ENCODE measurements at regions not wholly inside any gene's neighbourhood (a gene's known extent, or its start where the extent isn't known, plus 50 kb on each side); places are given as distances from the start of the nearest gene placed in this dataset.

DNA sequence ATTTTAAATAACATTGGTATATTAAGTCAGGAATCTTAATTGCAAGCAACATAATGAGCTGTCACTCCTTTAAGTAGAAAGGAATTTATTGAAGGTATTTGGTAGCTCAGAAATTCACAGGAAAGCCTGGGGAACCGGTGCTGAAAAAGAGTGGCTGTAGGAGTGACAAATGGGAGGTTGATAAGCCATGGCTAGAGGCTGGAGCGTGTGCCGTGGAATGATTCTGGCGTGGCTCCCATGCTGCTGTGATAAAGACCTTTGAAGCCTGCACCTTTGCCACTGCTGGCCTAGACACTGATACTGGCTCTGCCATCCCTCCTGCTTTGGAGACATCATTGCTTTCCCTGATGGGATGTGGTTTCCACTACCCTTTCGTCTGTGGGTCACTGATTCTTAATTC, 65.7 kb upstream of the ATG10 start:
- TF ChIP-seq, protein P1, sequence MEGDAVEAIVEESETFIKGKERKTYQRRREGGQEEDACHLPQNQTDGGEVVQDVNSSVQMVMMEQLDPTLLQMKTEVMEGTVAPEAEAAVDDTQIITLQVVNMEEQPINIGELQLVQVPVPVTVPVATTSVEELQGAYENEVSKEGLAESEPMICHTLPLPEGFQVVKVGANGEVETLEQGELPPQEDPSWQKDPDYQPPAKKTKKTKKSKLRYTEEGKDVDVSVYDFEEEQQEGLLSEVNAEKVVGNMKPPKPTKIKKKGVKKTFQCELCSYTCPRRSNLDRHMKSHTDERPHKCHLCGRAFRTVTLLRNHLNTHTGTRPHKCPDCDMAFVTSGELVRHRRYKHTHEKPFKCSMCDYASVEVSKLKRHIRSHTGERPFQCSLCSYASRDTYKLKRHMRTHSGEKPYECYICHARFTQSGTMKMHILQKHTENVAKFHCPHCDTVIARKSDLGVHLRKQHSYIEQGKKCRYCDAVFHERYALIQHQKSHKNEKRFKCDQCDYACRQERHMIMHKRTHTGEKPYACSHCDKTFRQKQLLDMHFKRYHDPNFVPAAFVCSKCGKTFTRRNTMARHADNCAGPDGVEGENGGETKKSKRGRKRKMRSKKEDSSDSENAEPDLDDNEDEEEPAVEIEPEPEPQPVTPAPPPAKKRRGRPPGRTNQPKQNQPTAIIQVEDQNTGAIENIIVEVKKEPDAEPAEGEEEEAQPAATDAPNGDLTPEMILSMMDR (IDR thresholded peaks at IDR 0.05; ENCODE audit: low read depth, low read length, missing control alignments) = no peak
- in situ Hi-C loops (cut with HindIII; ENCODE audit: low pct_ligation_motif_present, low sequenced_read_pairs) = no loop called here
- no peak for DNase-seq
- no peaks in the 10 kb centered on the region for H3K27me3 ChIP-seq (replicated peaks)
- H3K4me3 ChIP-seq (ENCODE audit: low read depth, low read length) = no peak overlapping the region
- H3K36me3 ChIP-seq (replicated peaks) = no peaks in the 10 kb centered on the region
- no peak overlapping the region for H3K27ac ChIP-seq

DNA sequence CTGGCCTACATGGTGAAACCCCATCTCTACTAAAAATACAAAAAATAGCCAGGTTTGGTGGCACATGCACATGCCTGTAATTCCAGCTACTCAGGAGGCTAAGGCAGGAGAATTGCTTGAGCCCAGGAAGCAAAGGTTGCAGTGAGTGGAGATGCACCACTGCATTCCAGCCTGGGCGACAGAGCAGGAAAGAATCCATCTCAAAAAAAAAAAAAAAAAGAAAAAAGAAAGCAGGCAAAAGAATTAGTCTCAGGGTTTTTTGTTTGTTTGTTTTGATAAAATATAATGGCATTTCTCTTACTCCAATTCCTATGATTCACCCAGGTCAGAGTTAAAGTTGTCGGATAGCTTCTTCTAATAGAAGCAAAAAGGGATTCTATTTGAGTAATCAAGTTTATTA, 67.0 kb upstream of the ATG10 start:
- TF ChIP-seq, protein P1 (IDR thresholded peaks at IDR 0.05; ENCODE audit: low read depth, low read length, missing control alignments) = no peak
- in situ Hi-C loops (cut with HindIII; ENCODE audit: low pct_ligation_motif_present, low sequenced_read_pairs) = no loop called here
- no peak overlapping the region for H3K27ac ChIP-seq
- no peaks in the 10 kb centered on the region for H3K36me3 ChIP-seq (replicated peaks)
- no peak overlapping the region for H3K4me3 ChIP-seq (ENCODE audit: low read depth, low read length)
- DNase-seq = no peak
- no peaks in the 10 kb centered on the region for H3K27me3 ChIP-seq (replicated peaks)

DNA sequence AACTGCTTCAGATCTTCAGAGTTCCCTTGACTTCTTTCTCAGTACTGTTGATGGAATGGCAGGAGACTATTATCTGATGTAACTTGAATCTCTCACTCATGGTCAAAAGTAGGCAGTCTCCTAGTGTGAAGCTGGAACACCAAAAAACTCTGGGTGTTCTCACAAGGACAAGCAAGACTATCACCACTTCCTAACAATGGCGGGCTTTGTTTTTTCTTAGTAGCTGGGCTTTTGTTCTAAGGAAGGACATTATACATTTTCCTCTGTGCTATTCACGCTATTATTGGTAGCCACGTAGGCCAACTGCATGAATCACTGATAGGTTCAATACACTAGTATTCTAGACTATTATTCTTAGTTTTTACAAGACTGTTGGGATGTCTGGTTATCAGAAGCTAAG, 67.7 kb upstream of the ATG10 start:
- Histone ChIP-seq H3K36me3 (replicated peaks) (no peaks in the 10 kb centered on the region), H3K4me3 (ENCODE audit: low read depth, low read length) (no peak overlapping the region), H3K27me3 (replicated peaks) (no peaks in the 10 kb centered on the region), H3K27ac (no peak overlapping the region)
- TF ChIP-seq, protein P1 (IDR thresholded peaks at IDR 0.05; ENCODE audit: low read depth, low read length, missing control alignments) = no peak
- DNase-seq = no peak
- in situ Hi-C loops (cut with HindIII; ENCODE audit: low pct_ligation_motif_present, low sequenced_read_pairs) = no loop called here

DNA sequence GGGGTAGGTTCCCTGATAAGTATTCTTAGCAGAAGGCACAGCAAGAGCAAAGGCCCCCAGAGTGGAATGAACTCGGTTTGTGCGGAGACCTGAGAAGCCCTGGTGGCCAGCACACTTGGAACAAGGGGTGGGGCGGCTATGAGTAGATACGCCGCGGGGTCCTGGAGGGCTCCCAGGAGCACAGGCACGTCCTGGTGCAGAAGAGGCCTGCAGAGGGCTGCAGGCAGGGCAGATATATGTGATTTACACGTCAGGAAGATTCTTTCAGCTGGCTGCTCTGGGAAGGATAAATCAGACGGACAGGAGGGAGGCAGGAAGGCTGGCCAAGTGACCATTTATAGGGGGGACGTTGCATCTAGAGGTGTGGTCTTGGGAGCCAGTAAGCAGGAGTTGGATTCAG, 70.2 kb upstream of the ATG10 start:
- TF ChIP-seq, protein P1 (IDR thresholded peaks at IDR 0.05; ENCODE audit: low read depth, low read length, missing control alignments) = no peak
- in situ Hi-C loops (cut with HindIII; ENCODE audit: low pct_ligation_motif_present, low sequenced_read_pairs) = no loop called here

DNA sequence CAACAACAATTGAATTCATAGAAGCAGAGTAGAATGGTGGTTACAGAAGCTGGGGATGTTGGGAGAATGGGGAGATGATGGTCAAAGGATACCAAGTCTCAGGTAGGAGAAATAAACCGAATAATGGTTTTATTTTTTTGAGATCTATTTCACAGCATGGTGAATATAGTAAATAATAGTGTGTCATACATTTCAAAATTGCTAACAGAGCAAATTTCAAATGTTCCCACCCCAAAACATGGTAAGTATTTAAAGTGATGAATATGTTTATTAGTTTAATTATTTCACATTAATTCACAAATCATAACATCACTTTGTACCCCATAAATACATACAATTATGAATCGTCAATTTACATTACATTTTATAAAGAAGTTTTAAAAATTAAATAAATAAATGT, 72.7 kb upstream of the ATG10 start:
- no peaks in the 10 kb centered on the region for H3K27me3 ChIP-seq (replicated peaks)
- DNase-seq = no peak
- TF ChIP-seq, protein P1 (IDR thresholded peaks at IDR 0.05; ENCODE audit: low read depth, low read length, missing control alignments) = no peak
- H3K27ac ChIP-seq = no peak overlapping the region
- in situ Hi-C loops (cut with HindIII; ENCODE audit: low pct_ligation_motif_present, low sequenced_read_pairs) = no loop called here
- no peaks in the 10 kb centered on the region for H3K36me3 ChIP-seq (replicated peaks)
- H3K4me3 ChIP-seq (ENCODE audit: low read depth, low read length) = no peak overlapping the region

More for the DNA sequence above, 70.2 kb upstream of the ATG10 start:
- H3K4me3 ChIP-seq (ENCODE audit: low read depth, low read length) = no peak overlapping the region
- DNase-seq = no peak
- H3K36me3 ChIP-seq (replicated peaks) = no peaks in the 10 kb centered on the region
- H3K27ac ChIP-seq = no peak overlapping the region
- H3K27me3 ChIP-seq (replicated peaks) = no peaks in the 10 kb centered on the region

DNA sequence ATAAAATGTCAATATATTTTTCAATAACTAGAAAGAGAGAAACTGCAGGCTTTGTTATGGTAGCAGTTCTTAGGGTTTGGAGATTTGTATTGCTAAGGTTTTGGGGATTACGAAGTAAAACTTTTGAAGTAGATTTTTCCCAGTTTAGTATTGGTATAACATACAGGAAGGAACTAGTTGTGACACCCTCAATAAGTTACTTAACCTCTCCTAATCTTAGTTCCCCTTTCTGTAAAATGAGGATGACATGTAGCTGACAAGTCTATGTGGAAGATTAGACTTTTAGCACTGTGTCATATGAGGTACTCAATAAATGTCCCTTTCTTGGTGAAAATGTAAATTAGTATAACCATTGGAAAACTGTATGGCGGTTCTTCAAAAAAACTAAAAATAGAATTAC, 73.4 kb upstream of the ATG10 start:
- in situ Hi-C loops (cut with HindIII; ENCODE audit: low pct_ligation_motif_present, low sequenced_read_pairs) = no loop called here
- TF ChIP-seq, protein P1 (IDR thresholded peaks at IDR 0.05; ENCODE audit: low read depth, low read length, missing control alignments) = no peak
- Histone ChIP-seq H3K36me3 (replicated peaks) (no peaks in the 10 kb centered on the region), H3K27ac (no peak overlapping the region), H3K4me3 (ENCODE audit: low read depth, low read length) (no peak overlapping the region), H3K27me3 (replicated peaks) (no peaks in the 10 kb centered on the region)
- DNase-seq = no peak

Data from brain microvascular endothelial cell (primary cell).